SIG-M5 (cell line): ENCODE measurements at regions not wholly inside any gene's neighbourhood (a gene's known extent, or its start where the extent isn't known, plus 50 kb on each side); places are given as distances from the start of the nearest gene placed in this dataset.

Source experiments
- DNase-seq: peaks from one replicate; lab custom pipeline; 2025; lab: John Stamatoyannopoulos, UW

DNA sequence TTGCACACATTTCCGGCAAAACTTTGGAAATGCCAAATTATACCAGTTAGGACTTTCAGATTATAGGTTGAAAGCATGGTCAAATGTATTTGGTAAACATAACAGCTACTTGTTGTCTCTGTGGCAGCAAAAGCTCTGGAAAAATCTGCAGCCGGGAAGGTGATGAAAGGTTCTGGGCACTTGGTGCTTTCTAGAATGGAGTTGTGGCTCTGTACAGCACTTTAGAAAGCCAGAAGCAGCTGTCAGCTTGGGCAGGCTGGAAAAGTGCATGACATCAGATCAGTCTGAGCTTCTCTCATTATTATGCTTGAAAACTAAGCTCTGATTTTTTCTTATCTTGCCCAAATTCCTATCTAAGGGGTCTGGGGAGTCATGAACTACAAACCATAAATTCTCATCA lies 118.6 kb upstream of the MAST4 start:
- no peak for DNase-seq

DNA sequence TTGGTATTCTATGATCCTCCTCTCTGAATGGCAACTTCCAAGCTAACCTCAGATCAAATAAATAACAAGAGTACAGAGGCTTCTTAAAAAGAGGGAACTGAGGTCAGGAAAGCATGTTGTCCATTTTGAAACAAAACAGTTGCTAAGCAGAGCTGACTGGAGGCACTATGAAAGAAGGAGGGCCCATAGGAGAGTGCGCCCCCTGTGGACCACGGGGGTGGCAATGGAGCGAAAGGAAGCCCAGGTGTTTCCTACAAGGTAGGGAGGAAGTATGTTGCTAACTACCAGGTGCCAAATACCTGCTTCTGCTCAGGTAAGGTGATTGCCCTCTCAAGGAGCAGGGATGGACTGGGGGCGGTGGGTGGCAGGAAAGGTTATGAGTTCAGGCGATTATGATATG lies 101.8 kb upstream of the MAST4 start:
- no peak for DNase-seq

DNA sequence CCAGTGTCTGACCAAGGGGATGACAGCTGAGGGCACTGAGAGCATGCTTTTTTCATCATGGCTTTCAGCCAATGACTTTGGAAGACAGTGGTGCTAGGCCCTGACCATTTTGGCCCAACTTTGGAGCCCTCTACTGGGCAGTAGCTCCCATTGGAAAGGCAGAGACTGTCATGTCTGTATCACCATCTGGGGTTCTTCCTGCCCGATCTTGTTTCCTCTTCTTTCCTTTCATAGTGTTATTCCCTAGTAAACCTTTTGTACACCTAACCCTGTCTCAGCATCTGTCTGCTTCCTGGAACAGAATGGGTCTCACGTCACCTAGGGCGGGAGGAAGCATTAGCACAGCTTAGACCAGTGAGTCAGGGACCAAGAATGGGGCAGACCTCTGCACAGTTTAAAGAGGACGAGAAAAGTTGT lies 97.4 kb upstream of the MAST4 start:
- no peak for DNase-seq

DNA sequence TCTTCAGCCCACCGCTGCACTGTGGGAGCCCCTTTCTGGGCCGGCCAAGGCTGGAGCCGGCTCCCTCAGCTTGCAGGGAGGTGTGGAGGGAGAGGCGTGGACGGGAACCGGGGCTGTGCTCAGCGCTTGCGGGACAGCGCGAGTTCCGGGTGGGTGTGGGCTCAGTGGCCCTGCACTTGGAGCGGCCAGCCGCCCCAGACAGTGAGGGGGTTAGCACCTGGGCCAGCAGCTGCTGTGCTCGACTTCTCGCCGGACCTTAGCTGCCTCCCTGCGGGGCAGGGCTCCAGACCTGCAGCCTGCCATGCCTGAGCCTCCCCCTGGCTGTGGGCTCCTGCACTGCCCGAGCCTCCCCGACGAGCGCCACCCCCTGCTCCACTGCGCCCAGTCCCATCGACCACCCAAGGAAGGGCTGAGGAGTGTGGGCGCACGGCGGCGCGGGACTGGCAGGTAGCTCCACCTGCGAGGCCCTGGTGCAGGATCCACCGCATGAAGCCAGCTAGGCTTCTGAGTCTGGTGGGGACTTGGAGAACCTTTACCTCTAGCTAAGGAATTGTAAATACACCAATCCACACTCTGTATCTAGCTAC lies 92.9 kb upstream of the MAST4 start:
- no peak for DNase-seq

DNA sequence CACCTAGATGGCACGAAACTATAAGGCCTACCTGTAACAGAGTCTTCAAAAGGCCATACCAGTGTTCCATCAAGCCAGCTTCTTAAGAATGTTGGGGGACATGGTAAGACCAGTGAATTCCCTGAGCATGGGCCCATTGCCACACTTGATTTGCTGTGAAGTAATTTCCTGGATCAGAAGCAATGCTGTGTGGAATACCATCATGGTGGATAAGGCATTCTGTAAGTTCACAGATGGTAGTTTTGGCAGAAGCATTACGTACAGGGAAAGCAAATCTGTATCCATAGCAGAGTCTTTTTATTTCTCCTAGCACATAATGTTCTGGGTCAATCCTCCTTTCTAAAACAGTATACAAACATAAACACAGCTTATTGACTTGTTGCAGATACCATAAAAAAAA lies 89.1 kb upstream of the MAST4 start:
- DNase-seq: no peak

DNA sequence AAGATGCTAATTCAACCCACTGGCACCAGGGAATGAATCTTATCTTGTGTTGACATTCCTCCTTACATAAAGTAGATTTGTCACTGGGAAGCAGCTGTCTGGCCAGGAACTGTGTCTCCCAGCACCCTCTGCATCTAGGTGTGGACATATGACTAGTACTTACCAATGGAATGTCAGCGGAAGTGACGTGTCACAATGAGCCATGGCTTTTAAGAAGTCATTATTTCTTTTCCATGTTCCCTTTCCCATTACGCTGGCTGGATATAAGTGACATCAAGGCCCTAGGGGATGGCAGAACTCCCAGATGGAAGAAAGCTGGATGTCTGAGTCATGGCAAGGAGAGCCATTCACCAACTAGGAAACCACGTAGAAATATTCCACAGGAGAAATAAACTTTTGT lies 84.7 kb upstream of the MAST4 start:
- no peak for DNase-seq

DNA sequence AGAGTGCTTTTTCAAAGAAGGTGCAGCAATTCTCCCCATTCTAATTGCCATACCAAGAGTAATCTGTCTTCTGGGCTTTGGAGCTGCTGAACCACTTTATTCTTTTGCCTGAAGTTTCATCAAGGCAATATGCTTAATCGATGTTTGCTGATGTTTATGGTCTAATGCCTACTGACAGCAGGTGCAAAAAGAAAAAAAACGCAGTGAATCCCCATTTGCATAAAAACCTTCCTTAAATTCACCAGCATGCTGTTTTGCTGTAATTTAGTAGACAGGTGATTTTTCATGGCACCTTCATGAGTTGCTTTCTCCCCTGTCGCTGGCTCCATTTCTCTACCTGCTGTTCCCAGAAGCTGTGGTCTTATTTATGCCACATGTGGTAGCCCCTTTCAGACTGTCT lies 83.1 kb upstream of the MAST4 start:
- no peak for DNase-seq

DNA sequence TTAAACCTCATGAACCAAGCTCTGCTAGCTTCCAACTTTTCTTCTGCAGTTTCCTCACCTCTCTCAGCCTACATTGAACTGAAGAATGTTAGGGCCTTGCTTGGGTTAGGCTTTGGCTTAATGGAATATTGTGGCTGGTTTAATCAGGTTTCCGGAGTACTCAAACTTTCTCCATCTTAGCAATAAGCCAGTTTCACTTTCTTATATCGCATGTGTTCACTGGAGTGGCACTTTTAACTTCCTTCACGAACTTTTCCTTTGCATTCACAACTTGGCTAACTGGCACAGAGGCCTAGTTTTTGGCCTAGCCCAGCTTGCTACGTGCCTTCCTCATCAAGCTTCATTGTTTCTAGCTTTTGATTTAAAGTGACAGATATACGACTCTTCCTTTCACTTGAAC lies 81.0 kb upstream of the MAST4 start:
- no peak for DNase-seq

DNA sequence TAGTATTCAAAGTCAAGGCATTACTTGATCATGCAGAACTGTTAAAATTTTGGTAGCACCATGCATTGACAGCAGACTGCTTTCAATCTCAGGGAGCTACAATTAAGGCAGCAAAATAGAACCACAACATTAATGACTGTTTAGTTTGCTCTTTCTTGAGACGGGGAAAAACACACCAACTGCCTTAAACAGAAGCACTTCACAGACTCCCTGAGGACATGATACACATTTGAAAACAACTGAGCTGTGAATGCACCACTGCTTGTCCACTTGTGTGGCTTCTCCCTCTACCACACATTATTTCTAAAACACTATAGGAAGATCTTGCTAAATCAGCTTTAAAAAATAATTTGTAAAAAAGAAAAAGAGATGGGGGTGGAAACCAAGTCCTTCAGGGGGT lies 79.6 kb upstream of the MAST4 start:
- no peak for DNase-seq

DNA sequence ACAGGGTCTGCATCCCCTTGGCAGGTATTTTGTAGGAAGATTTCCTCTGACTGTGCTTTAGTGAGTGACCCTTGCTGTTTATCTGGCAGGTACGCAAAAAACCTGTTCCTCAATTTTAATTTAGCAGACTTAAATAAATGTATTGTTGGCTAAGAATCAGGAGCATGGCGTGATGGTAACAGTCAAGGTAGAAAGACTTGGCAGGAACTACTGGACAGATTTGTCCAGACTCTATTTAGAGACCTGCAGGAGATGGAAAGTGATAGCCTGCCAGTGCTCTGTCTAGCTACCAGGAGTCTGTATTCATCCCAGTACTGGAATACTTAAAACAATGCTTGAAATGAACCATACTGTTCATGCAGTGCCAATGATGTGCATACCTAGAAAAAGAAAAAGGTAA lies 78.8 kb upstream of the MAST4 start:
- DNase-seq: no peak

DNA sequence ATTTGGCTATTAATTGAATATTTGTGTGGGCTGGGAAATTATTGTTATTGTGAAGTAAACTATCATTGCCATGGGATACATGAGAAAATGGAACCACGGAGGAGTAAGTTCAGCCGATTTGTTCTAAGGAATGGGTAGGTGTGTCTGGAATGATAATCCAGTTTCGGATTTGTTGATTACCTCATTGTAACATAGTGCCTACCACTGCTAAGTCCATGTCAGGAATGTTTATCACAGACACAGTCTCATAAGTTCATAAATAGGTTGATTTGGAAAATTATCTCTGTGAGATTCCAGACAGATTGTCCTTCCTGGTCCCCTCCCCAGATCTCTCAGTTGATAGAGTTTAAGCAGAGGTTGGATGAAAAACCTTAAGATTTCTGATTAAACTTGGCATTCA lies 78.1 kb upstream of the MAST4 start:
- DNase-seq: no peak

DNA sequence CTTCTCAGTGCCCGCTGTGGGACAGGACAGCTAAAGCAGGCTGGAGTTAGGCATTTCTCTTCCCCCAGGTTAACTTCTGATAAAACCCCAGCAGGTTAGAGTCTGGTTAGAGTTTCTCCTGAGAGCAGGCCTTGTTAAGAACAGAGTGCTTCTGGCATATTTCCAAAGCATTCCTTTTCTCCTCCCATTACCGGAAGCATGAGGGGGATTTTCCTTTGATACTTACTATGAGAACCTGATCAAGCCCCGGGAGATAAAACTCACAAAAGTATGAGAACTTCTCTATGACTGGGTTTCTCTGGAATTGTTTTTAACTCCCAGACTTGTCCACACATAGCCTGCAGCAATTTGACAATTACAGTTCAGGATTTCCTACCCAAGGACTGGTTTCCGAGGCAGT lies 77.4 kb upstream of the MAST4 start:
- DNase-seq: no peak

DNA sequence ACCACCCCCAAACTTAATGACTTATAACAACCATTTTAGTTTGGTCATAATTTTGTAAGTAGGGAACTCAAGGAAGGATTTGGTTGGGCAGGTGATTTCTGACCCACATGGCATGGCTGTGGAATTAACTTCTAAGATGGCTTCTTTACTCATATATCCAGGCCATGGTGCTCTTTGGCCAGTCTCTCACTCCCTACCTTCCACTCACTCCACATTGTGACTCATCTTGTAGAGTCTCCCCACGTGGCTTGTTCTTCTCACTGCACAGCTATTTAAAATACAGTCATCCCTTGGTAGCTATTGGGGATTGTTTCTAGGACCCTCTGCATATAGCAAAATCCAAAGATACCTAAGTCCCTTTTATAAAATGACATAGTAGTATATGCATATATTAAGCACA lies 76.6 kb upstream of the MAST4 start:
- no peak for DNase-seq

DNA sequence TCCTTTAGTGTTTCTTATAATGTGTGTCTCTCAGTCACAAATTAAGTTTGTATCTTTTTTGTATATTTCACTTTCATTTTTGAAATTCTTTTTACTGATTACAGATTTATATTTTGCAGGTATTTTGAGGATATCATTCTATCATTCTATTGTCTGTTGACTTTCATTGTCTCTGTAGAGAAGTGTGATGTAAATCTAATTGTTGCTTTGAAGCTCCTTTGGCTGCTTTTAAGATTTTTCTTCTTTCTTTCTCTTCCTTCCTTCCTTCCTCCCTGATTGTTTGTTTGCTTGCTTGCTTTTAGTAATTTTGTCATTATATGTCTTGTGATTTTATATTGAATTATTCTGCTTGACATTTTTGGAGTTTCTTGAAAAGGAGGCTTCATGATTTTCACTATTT lies 75.3 kb upstream of the MAST4 start:
- DNase-seq: no peak

DNA sequence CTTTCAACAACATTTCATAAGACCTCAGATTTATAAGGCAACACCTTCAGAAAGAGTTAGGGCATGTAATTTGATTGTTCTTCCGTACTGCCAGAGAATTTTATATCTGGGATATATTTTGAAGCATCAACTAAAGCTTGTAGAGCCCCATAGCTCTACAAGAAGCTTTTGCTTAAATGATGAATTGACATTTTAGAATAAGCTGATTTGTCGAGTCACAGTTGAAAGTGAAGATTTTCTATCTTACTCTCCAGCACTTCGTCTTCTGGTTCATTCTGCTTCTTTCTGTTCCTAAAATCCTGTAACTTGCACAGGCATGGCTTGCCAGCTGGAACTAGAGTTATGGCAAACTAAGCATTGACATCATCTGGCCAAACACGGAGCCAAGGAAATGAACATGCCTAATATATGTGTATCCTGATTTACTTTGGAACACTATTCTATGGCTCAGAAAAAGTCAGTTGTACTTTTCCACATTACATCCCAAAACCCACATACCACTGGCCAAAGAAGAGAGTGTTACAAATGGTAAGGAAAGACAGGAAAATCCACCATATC lies 68.6 kb upstream of the MAST4 start:
- no peak for DNase-seq

DNA sequence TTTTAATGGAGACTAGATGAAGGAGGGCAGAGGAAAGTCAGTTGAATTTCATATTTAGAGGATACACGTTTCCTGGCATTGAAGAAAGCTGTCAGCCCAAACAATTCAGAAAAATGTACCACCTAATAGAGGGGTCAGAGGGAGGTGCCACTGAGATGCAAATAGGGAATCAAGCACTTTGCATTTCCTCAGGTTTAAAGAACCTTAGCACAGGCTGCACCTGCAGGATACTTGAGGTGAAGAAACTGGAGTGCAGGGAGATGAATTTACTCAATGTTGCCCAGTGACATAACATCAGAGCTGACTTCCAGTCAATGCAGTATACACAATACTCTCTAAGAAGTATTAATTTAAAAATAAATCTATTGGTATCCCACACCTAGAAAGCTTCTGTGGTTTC lies 67.0 kb upstream of the MAST4 start:
- no peak for DNase-seq

DNA sequence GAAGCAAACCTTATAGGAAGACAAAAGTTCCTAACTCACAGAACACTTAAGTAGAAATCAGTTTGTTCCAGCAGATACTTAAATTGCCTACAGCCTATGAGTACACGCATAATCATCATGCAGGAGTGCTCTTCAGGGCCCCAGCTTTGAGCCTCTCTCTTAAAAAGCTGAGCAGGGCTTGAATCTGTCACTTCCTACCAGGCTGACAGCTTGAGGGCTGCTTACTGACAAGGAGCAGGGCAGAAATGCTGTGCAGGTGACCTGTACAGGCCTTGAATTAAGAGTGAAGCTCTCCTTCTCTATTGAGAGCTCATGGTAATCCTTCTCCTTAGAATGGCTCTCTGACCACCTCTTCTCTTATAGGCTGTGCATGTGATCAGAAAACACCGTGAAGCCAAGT lies 66.5 kb upstream of the MAST4 start:
- no peak for DNase-seq

DNA sequence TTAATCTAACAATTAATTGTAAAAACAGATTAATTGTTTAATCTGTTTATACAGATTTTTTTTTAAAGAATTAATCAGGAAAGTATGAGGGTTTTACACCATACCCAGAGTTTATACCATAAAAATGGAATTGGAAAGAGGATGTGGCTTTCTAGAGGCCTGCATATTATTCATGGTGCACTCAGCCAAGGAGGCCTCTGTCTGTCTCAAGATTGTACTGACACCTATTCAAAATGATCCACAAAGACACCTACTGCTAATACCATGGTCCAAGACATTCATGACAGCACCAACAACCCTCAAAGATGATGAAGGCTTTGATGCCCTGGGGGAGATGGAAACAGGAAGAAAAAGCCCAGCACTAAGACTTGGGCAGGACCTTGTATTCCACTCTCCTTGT lies 58.1 kb upstream of the MAST4 start:
- no peak for DNase-seq

DNA sequence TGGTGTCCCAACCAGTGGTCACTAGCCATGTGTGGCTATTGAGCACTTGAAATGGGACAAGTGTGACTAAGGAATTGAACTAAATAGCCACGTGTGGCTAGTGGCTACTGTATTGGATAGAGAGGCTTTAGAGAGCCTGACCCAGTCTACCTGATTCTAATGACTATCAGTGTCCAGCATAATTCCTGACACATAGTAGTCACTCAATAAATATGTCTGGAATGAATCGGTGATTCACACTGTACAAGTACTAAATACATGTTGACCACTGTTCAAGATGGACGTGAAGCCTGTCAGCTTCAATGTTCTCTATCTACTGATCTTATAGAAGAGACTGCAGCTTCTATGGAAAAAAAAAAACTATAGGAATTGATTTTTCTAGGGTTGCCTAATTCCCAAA lies 57.7 kb upstream of the MAST4 start:
- no peak for DNase-seq

DNA sequence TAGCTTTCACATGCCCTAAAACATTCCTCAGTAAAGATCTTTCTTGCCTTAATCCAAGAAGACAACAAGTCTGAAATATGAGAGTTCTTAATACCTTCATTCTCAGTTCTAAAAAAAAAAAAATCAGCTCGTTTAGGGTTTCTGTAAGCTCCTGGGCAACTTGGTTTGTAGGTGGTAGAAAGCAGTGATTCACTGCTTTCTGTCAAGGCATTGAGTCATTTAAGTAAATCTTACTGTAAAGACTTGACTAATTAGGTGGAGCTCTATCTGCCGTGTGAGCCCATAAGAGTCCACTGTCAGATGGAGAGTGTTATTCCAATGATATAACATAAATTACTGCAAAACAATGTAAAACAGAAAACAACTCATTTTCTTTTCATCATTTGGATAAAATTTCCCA lies 56.1 kb upstream of the MAST4 start:
- DNase-seq: no peak

DNA sequence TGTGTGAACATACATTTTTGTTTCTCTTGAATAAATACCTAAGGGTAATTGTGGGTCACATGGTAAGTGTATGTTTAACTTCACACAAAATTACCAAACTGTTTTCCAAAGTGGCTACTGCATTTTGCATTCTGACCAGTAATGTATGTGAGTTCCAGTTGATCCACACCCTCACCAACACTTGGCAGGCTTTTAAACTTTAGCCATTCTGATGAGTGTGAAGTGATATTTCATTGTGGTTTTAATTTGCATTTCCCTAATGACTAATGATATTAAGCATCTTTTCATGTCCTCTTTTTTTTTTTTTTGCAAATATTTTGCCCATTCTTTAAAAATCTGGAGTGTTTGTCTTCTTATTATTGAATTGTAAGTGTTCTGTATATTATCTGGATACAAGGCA lies 53.5 kb upstream of the MAST4 start:
- DNase-seq: no peak
